HepG2 (cell line): ENCODE measurements at regions not wholly inside any gene's neighbourhood (a gene's known extent, or its start where the extent isn't known, plus 50 kb on each side); places are given as distances from the start of the nearest gene placed in this dataset.
A peak's percentile ranks its signal among the peaks of the same experiment; 100 is the strongest.

ENCODE experiments used
- ATAC-seq: fragments of 200-7000 bp; cut with Tn5 transposase; 3 replicates; pipeline ENCODE4 v1.9.1; 2020; ENCODE audit warnings: mild to moderate bottlenecking, moderate library complexity
- BruUV-seq: library from RNA; stranded (reverse); fragments of 400-500 nt; replicated peaks from 2 replicates; lab custom pipeline; 2021; lab: Mats Ljungman, UMichigan
- CTCF ChIA-PET: fragments of 300-600 bp; formaldehyde crosslinking; extraction: SDS; loops from one replicate; lab custom pipeline; 2021; ENCODE audit warnings: low total read pairs, inconsistent platforms, low intra/inter-chr PET ratio; lab: Yijun Ruan, JAX
- POLR2A ChIA-PET: fragments of 350-600 bp; sonication (Branson Sonifier 250); formaldehyde crosslinking; loops from one replicate; lab custom pipeline; 2020; ENCODE audit warnings: antibody characterized with exemption, inconsistent platforms; lab: Yijun Ruan, JAX
- DNase-seq: peaks from one replicate; pipeline ENCODE4 v3.0.0-alpha.2; 2015; ENCODE audit warnings: low spot score
- FAIRE-seq: peaks from 3 replicates; lab custom pipeline; 2011; peaks lifted over from hg19 to GRCh38; lab: Jason Lieb, UNC
- H2AFZ ChIP-seq: one replicate; pipeline ENCODE4 v1.6.1; 2011; ENCODE audit warnings: low read length, inconsistent platforms
- H3K27ac ChIP-seq: fragments of 300-600 bp; 3 replicates; pipeline ENCODE4 v1.8.0; 2011; ENCODE audit warnings: mixed run types, mild to moderate bottlenecking, mixed read lengths, low read length, inconsistent platforms; ENCODE audit not compliant: insufficient read depth; ENCODE audit errors: extremely low read length
- H3K27me3 ChIP-seq, 2 experiments: fragments of 200-600 bp in 1 of 2; 2 replicates in 1 of 2; 3 replicates in 1 of 2; pipeline versions ENCODE4 v1.6.0 to v1.8.0; 2011; ENCODE audit warnings: low read length in 2 of 2, mild to moderate bottlenecking in 2 of 2, moderate library complexity in 2 of 2, inconsistent platforms in 1 of 2; ENCODE audit not compliant: insufficient read depth in 2 of 2, control insufficient read depth in 1 of 2
- H3K36me3 ChIP-seq, 2 experiments: fragments of 200-600 bp in 1 of 2; replicated peaks in 1 of 2; 2 replicates in 1 of 2; 3 replicates in 1 of 2; pipeline versions ENCODE4 v1.5.1 to v1.8.0; 2011; ENCODE audit warnings: low read length in 2 of 2, inconsistent platforms in 1 of 2; ENCODE audit not compliant: insufficient read depth in 2 of 2, control insufficient read depth in 1 of 2
- H3K4me1 ChIP-seq: 2 replicates; pipeline ENCODE4 v1.5.1; 2012; ENCODE audit warnings: low read length, inconsistent platforms; ENCODE audit not compliant: insufficient read depth
- H3K4me2 ChIP-seq: 2 replicates; pipeline ENCODE4 v1.6.0; 2011; ENCODE audit warnings: low read depth, low read length, inconsistent platforms
- H3K4me3 ChIP-seq, 3 experiments: fragments of 200-600 bp in 1 of 3; sonication (generic), shearing (Covaris generic) in 1 of 3; replicated peaks in 1 of 3; 2 replicates each; pipeline ENCODE4 v1.5.1; 2011 to 2016; ENCODE audit warnings: low read length in 3 of 3, inconsistent platforms in 2 of 3, low read depth in 2 of 3, mild to moderate bottlenecking in 2 of 3, control low read depth in 1 of 3, mixed read lengths in 1 of 3; ENCODE audit not compliant: insufficient read depth in 1 of 3
- H3K79me2 ChIP-seq: one replicate; pipeline ENCODE4 v1.6.1; 2011; ENCODE audit warnings: low read length, inconsistent platforms; ENCODE audit not compliant: insufficient read depth
- H3K9ac ChIP-seq: 2 replicates; pipeline ENCODE4 v1.6.0; 2011; ENCODE audit warnings: mild to moderate bottlenecking, low read depth, low read length, inconsistent platforms; ENCODE audit not compliant: insufficient read depth
- H3K9me3 ChIP-seq: 2 replicates; pipeline ENCODE4 v1.5.1; 2012; ENCODE audit warnings: mild to moderate bottlenecking, low read length
- H4K20me1 ChIP-seq: 2 replicates; pipeline ENCODE4 v1.6.0; 2011; ENCODE audit warnings: inconsistent platforms, mild to moderate bottlenecking, low read length, moderate library complexity; ENCODE audit not compliant: insufficient read depth
- BCL6 ChIP-seq: IDR thresholded peaks from 2 replicates; pipeline ENCODE4 v1.6.1; 2016; ENCODE audit warnings: missing genetic modification reagents, missing compliant biosample characterization
- MTF2 ChIP-seq: sonication (generic); formaldehyde crosslinking; IDR thresholded peaks from 2 replicates; pipeline ENCODE4 v1.5.0; 2020; ENCODE audit warnings: missing genetic modification reagents, borderline replicate concordance
- ZHX2 ChIP-seq, 2 experiments: sonication (generic) in 1 of 2; formaldehyde crosslinking in 1 of 2; IDR thresholded peaks; 2 replicates each; pipeline versions ENCODE4 v1.6.1 to v1.9.0; 2014 to 2022; ENCODE audit warnings: antibody characterized with exemption in 1 of 2, borderline replicate concordance in 1 of 2, inconsistent platforms in 1 of 2, low read depth in 1 of 2, missing genetic modification reagents in 1 of 2
- ZNF609 ChIP-seq: sonication (generic); formaldehyde crosslinking; IDR thresholded peaks from 2 replicates; pipeline ENCODE4 v1.4.0; 2020; ENCODE audit warnings: mild to moderate bottlenecking, missing genetic modification reagents, borderline replicate concordance
- WGBS: methylation state at CpG from one replicate; pipeline ENCODE4 v1.1.6; 2017; ENCODE audit warnings: low lambda C conversion rate; 5-methylcytosine and 5-hydroxymethylcytosine counted together
- in situ Hi-C: cut with HindIII; loops from 2 replicates; pipeline ENCODE4 v1.10.0; 2017; ENCODE audit warnings: low pct_unique_long_range_greater_than_20kb; ENCODE audit not compliant: extremely low pct_ligation_motif_present
- intact Hi-C: fragments of 100-400 bp; cut with micrococcal nuclease; formaldehyde crosslinking; loops from one replicate; pipeline ENCODE4 v1.10.0; 2022; ENCODE audit not compliant: unreplicated experiment

- TF ChIP-seq ZNF609 (CRISPR knock-in tag) (peak; percentile 24; the same call in 1 of the 2 replicates), BCL6 (peak; percentile 59; the same call in 1 of the 2 replicates)
Observed at GRCh38 chr16:80883159-80883642, 78.8 kb upstream of the CDYL2 start (continued).

- H3K4me3 ChIP-seq: no peak overlapping the region
- no TSS peak for BruUV-seq
- in situ Hi-C loops (no loop called here), intact Hi-C loops (no loop called here)
- DNase-seq (no peak), ATAC-seq (no peak), FAIRE-seq (no peak)
- H3K4me2 ChIP-seq: no peak overlapping the region
- H3K9me3 ChIP-seq: no peaks in the 10 kb centered on the region
- POLR2A ChIA-PET: no interaction called here
- no peak overlapping the region for H2AFZ ChIP-seq
- CTCF ChIA-PET: no interaction called here
- H4K20me1 ChIP-seq: no peaks in the 10 kb centered on the region
- TF ChIP-seq MTF2 (CRISPR knock-in tag): no peak
- TF ChIP-seq ZHX2 (IDR thresholded peaks at IDR 0.05; ENCODE audit: low read depth): no peak
- TF ChIP-seq ZHX2 (CRISPR knock-in tag; IDR thresholded peaks at IDR 0.05; ENCODE audit: borderline replicate concordance): no peak
- no peaks in the 10 kb centered on the region for H3K27me3 ChIP-seq
- H3K27ac ChIP-seq: no peak overlapping the region
- no peak overlapping the region for H3K9ac ChIP-seq
- WGBS: 4% methylated on average over 5 of the region's 5 CpGs
- no peaks in the 10 kb centered on the region for H3K4me1 ChIP-seq
- no peaks in the 10 kb centered on the region for H3K79me2 ChIP-seq
- H3K36me3 ChIP-seq: no peaks in the 10 kb centered on the region
Observed at GRCh38 chr16:80875616-80876015, 71.2 kb upstream of the CDYL2 start.
